Hepatocyte (in vitro differentiated cells): ENCODE measurements at regions not wholly inside any gene's neighbourhood (a gene's known extent, or its start where the extent isn't known, plus 50 kb on each side); places are given as distances from the start of the nearest gene placed in this dataset.

Experiments used
- DNase-seq: peaks from one replicate; pipeline ENCODE4 v3.0.0-alpha.2; 2016; ENCODE audit warnings: low spot score
- H2AFZ ChIP-seq: fragments of 200-600 bp; sonication (generic); 2 replicates; pipeline ENCODE4 v1.6.0; 2016; ENCODE audit warnings: antibody characterized with exemption, mild to moderate bottlenecking
- H3K27ac ChIP-seq: fragments of 200-600 bp; sonication (generic); 2 replicates; pipeline ENCODE4 v1.5.1; 2016; ENCODE audit warnings: mild to moderate bottlenecking
- H3K27me3 ChIP-seq: fragments of 200-600 bp; sonication (generic); 2 replicates; pipeline ENCODE4 v1.6.1; 2016
- H3K36me3 ChIP-seq: fragments of 200-600 bp; sonication (generic); replicated peaks from 2 replicates; pipeline ENCODE4 v1.5.1; 2016; ENCODE audit warnings: low read depth; ENCODE audit not compliant: insufficient read depth
- H3K4me1 ChIP-seq: fragments of 200-600 bp; sonication (generic); 2 replicates; pipeline ENCODE4 v1.5.1; 2016; ENCODE audit warnings: mild to moderate bottlenecking, moderate library complexity; ENCODE audit not compliant: insufficient read depth
- H3K4me2 ChIP-seq: fragments of 200-600 bp; sonication (generic); 2 replicates; pipeline ENCODE4 v1.6.0; 2016
- H3K4me3 ChIP-seq: fragments of 200-600 bp; sonication (generic); 2 replicates; pipeline ENCODE4 v1.5.1; 2016; ENCODE audit warnings: mild to moderate bottlenecking
- H3K79me2 ChIP-seq: fragments of 200-600 bp; sonication (generic); 2 replicates; pipeline ENCODE4 v1.6.0; 2017; ENCODE audit warnings: mild to moderate bottlenecking
- H3K9me2 ChIP-seq: fragments of 200-600 bp; sonication (generic); replicated peaks from 2 replicates; pipeline ENCODE4 v1.6.0; 2017; ENCODE audit warnings: mild to moderate bottlenecking; ENCODE audit not compliant: insufficient read depth
- H3K9me3 ChIP-seq: fragments of 200-600 bp; sonication (generic); 2 replicates; pipeline ENCODE4 v1.5.1; 2016; ENCODE audit warnings: low read depth, mild to moderate bottlenecking
- H4K20me1 ChIP-seq: fragments of 200-600 bp; sonication (generic); 2 replicates; pipeline ENCODE4 v1.6.0; 2016; ENCODE audit warnings: mild to moderate bottlenecking; ENCODE audit not compliant: insufficient read depth, poor library complexity, severe bottlenecking
- CTCF ChIP-seq: fragments of 200-600 bp; sonication (generic); IDR thresholded peaks from 2 replicates; pipeline ENCODE4 v1.5.1; 2016; ENCODE audit warnings: antibody characterized with exemption, mild to moderate bottlenecking; ENCODE audit not compliant: poor library complexity
- EZH2 ChIP-seq: fragments of 200-600 bp; sonication (generic); IDR thresholded peaks from 2 replicates; pipeline ENCODE4 v1.6.1; 2016; ENCODE audit warnings: antibody characterized with exemption, mild to moderate bottlenecking, borderline replicate concordance
- EZH2phosphoT487 ChIP-seq: fragments of 200-600 bp; sonication (generic); IDR thresholded peaks from one replicate; pipeline ENCODE4 v1.6.1; 2018; ENCODE audit warnings: antibody characterized with exemption, mild to moderate bottlenecking, low read depth, moderate library complexity; ENCODE audit not compliant: unreplicated experiment, severe bottlenecking
- WGBS: methylation state at CpG from one replicate; pipeline ENCODE4 v1.1.6; 2016; ENCODE audit warnings: low lambda C conversion rate; ENCODE audit errors: missing lambda C conversion rate; 5-methylcytosine and 5-hydroxymethylcytosine counted together

- no peak overlapping the region for H2AFZ ChIP-seq
- no peaks in the 10 kb centered on the region for H3K9me2 ChIP-seq
- H4K20me1 ChIP-seq = no peaks in the 10 kb centered on the region
- DNase-seq = peak; percentile 31
- no peaks in the 10 kb centered on the region for H3K9me3 ChIP-seq
- whole genome bisulfite sequencing = 17% methylated on average over 2 of the region's 2 CpGs
- no peak overlapping the region for H3K4me3 ChIP-seq
- H3K79me2 ChIP-seq = no peaks in the 10 kb centered on the region
- H3K4me2 ChIP-seq = peak overlapping the region; percentile 13
- H3K27me3 ChIP-seq = no peaks in the 10 kb centered on the region
- TF ChIP-seq CTCF (no peak), EZH2 (no peak), EZH2phosphoT487 (no peak)
- peak overlapping the region; percentile 40 for H3K27ac ChIP-seq
- peaks cover 13% of the 10 kb centered on the region for H3K4me1 ChIP-seq
- no peaks in the 10 kb centered on the region for H3K36me3 ChIP-seq
Observed at GRCh38 chr5:39815711-39816110, 390.9 kb upstream of the DAB2 start.

- no peak overlapping the region for H3K27ac ChIP-seq
- no peaks in the 10 kb centered on the region for H3K9me2 ChIP-seq
- H3K4me3 ChIP-seq = no peak overlapping the region
- H3K27me3 ChIP-seq = no peaks in the 10 kb centered on the region
- no peak overlapping the region for H2AFZ ChIP-seq
- H3K4me1 ChIP-seq = peaks cover 8% of the 10 kb centered on the region
- no peaks in the 10 kb centered on the region for H4K20me1 ChIP-seq
- DNase-seq = no peak
- no peak overlapping the region for H3K4me2 ChIP-seq
- no peaks in the 10 kb centered on the region for H3K36me3 ChIP-seq
- H3K79me2 ChIP-seq = no peaks in the 10 kb centered on the region
- no peaks in the 10 kb centered on the region for H3K9me3 ChIP-seq
- TF ChIP-seq EZH2phosphoT487 = no peak
Observed at GRCh38 chr5:39811381-39811780, 386.6 kb upstream of the DAB2 start.

- H3K4me1 ChIP-seq = no peaks in the 10 kb centered on the region
- no peak overlapping the region for H2AFZ ChIP-seq
- no peaks in the 10 kb centered on the region for H3K79me2 ChIP-seq
- WGBS = 85% methylated on average over 6 of the region's 6 CpGs
- H3K4me3 ChIP-seq = no peak overlapping the region
- DNase-seq = no peak
- no peaks in the 10 kb centered on the region for H3K27me3 ChIP-seq
- H3K27ac ChIP-seq = no peak overlapping the region
- no peak overlapping the region for H3K4me2 ChIP-seq
- H4K20me1 ChIP-seq = no peaks in the 10 kb centered on the region
- no peaks in the 10 kb centered on the region for H3K9me2 ChIP-seq
- no peaks in the 10 kb centered on the region for H3K9me3 ChIP-seq
- H3K36me3 ChIP-seq = no peaks in the 10 kb centered on the region
- TF ChIP-seq EZH2 = no peak
- TF ChIP-seq EZH2phosphoT487 = no peak
- TF ChIP-seq CTCF = no peak
Observed at GRCh38 chr5:39808656-39809055, 383.9 kb upstream of the DAB2 start.

- no peak overlapping the region for H2AFZ ChIP-seq
- no peaks in the 10 kb centered on the region for H3K4me1 ChIP-seq
- DNase-seq = no peak
- no peak overlapping the region for H3K4me2 ChIP-seq
- H3K36me3 ChIP-seq = no peaks in the 10 kb centered on the region
- H3K79me2 ChIP-seq = no peaks in the 10 kb centered on the region
- H3K27me3 ChIP-seq = no peaks in the 10 kb centered on the region
- no peak overlapping the region for H3K4me3 ChIP-seq
- H3K9me2 ChIP-seq = no peaks in the 10 kb centered on the region
- H4K20me1 ChIP-seq = no peaks in the 10 kb centered on the region
- TF ChIP-seq EZH2phosphoT487 (no peak), EZH2 (no peak), CTCF (no peak)
- WGBS = 89% methylated on average over 1 of the region's 1 CpG
- H3K27ac ChIP-seq = no peak overlapping the region
- H3K9me3 ChIP-seq = no peaks in the 10 kb centered on the region
Observed at GRCh38 chr5:39801306-39801705, 376.5 kb upstream of the DAB2 start.
